ENCODE measurements at regions not wholly inside any gene's neighbourhood (a gene's known extent, or its start where the extent isn't known, plus 50 kb on each side); places are given as distances from the start of the nearest gene placed in this dataset.
A peak's percentile ranks its signal among the peaks of the same experiment; 100 is the strongest.

DNA sequence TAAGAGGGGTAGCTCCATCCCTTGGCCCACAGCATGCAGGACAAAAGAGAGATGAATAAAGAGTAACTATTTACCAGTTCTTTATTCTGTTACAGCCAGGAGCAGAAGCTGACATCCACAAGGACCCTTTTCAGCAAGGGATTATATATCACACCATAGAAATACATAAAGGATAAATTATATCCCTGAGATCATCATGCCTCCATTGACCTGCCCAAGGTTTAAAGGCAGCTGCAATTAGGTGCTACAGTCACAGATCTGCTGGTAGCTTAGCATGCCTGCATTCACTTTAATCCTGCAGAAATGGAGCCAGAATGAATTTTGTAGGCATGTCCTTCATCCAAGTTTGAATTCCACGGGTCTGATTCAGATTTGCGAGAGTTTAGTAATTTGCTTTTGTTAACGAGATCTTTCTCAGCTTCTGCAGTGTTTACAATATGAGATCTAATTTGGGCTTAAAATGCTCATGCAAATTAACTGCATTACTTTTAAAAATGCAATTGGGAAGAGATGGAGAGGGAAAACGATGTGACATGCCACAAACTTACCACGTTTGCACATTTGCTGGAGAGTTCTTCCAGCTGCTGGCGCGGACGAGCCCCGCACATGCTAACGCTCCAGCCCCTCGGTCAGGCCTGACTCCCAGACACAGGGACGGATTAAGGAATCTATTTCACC, 327.0 kb upstream of the NOCT start:
- ATAC-seq (no peak), DNase-seq (no peak)
- Mint-ChIP-seq H3K9me3 (ENCODE audit: insufficient read depth) (no peaks in the 10 kb centered on the region), H3K27me3 (ENCODE audit: low read depth) (no peaks in the 10 kb centered on the region), H3K36me3 (ENCODE audit: low read depth) (no peaks in the 10 kb centered on the region), H3K4me1 (ENCODE audit: low read depth) (no peaks in the 10 kb centered on the region), H3K4me3 (no peak overlapping the region), H3K27ac (no peak overlapping the region)
- ChIA-PET CTCF (interaction anchor here (0.5 kb wide), 1 partner anchor 318 kb away, joined by 3 read pairs; no protein-coding TSS in a partner anchor), POLR2A (no interaction called here)

DNA sequence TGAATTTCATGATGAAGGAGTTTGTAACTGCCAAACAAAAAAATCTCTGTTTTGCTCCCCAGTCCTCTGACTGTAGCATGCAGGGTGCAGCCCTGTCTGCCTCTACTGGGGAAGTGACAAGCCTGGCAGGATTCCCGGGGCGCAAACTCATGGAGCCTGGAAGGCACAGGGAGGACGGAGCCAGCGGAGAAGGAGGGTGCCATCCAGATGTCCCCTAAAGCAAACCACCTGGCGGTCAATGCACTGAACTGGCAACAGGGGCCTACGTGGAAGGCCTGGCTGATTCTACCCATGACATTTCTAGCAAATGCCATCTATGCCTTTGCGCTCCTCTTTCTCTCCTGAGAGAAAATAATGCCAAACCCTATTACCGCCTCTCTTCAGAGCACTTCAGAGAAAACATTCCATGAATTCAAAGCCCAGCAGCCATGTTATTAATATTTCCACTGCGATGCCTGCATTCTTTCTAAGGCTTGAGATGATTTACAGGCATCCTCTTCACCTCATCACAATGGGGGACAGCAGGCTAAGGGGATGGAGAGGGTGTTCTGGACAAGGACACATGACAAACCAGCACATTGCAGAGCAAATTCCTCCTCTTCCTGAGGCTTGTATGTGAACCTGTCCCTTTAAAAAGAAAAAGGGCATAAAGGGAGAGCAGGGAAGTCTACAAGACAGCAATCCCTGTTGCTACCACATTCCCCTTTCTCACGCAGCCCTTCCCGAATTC, 329.3 kb upstream of the NOCT start:
- H3K36me3 Mint-ChIP-seq (ENCODE audit: low read depth) = no peaks in the 10 kb centered on the region
- H3K9me3 Mint-ChIP-seq (ENCODE audit: insufficient read depth) = no peaks in the 10 kb centered on the region
- ATAC-seq = no peak
- H3K4me1 Mint-ChIP-seq (ENCODE audit: low read depth) = no peaks in the 10 kb centered on the region
- CTCF ChIA-PET = no interaction called here
- no peak for DNase-seq
- H3K27ac Mint-ChIP-seq = no peak overlapping the region
- H3K4me3 Mint-ChIP-seq = no peak overlapping the region
- peaks cover 7% of the 10 kb centered on the region for H3K27me3 Mint-ChIP-seq (ENCODE audit: low read depth)
- POLR2A ChIA-PET = no interaction called here

DNA sequence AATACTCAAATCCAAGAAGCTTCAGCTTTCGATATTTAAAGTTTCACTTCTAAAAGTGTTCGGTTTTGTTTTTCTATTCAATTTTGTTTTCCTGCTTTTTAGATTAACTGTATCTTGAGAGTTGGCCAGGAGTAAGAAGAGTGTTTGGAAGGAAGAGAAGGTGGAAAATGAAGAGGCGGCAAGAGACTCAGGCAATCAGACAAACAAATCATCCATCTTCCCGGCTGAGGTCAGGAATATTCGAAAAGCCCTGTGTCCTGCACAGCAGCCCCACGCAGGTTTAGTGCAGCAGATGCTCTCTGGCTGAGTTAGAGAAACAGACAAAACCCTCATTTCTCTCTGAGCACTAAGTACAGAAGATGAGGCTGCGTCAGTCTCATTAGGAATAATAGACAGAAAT, 330.3 kb upstream of the NOCT start:
- no peak for DNase-seq
- no peaks in the 10 kb centered on the region for H3K4me1 Mint-ChIP-seq (ENCODE audit: low read depth)
- ChIA-PET POLR2A (interaction anchor here (0.7 kb wide), 1 partner anchor 13 kb away, joined by 3 read pairs; no protein-coding TSS in a partner anchor), CTCF (no interaction called here)
- H3K9me3 Mint-ChIP-seq (ENCODE audit: insufficient read depth) = no peaks in the 10 kb centered on the region
- H3K4me3 Mint-ChIP-seq = no peak overlapping the region
- ATAC-seq = no peak
- H3K27ac Mint-ChIP-seq = no peak overlapping the region
- peaks cover 7% of the 10 kb centered on the region for H3K27me3 Mint-ChIP-seq (ENCODE audit: low read depth)
- no peaks in the 10 kb centered on the region for H3K36me3 Mint-ChIP-seq (ENCODE audit: low read depth)

DNA sequence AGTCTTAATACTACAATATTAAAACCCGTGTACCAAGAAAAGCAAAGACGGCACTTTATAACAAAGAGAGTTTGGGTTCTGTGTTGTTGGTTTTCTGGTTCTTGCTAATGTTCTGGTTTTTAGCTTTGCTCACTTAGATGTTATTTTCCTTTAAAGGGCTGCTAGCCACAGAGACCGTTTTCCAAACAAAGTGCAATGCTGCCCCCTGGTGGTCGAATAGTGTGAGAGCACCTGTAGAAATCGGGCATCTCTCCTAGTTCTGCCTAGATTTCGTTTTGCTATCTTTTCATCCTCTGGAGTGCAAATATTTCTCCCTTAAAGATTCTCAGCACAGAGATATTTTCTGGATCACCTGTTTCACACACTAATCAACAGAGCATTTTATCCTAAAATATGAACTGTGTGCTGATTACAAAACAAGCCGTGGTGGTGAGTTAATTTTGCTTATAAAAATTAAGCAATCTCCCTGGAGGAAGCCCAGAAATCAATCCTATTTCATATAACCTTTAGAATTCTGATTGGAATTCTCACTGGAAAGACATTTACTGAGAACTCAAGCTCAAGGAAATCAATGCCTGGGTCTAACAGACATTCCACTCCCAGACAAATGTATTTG, 334.5 kb upstream of the NOCT start:
- ATAC-seq = peak; percentile 51
- peaks cover 9% of the 10 kb centered on the region for H3K27me3 Mint-ChIP-seq (ENCODE audit: low read depth)
- POLR2A ChIA-PET = no interaction called here
- CTCF ChIA-PET = interaction anchor here (0.6 to 3.0 kb wide), 12 partner anchors 10 to 1764 kb away, joined by 3 to 13 read pairs (median 3); no protein-coding TSS in a partner anchor
- H3K9me3 Mint-ChIP-seq (ENCODE audit: insufficient read depth) = no peaks in the 10 kb centered on the region
- H3K4me3 Mint-ChIP-seq = no peak overlapping the region
- no peak overlapping the region for H3K27ac Mint-ChIP-seq
- peak; percentile 81 for DNase-seq
- H3K4me1 Mint-ChIP-seq (ENCODE audit: low read depth) = no peaks in the 10 kb centered on the region
- no peaks in the 10 kb centered on the region for H3K36me3 Mint-ChIP-seq (ENCODE audit: low read depth)

DNA sequence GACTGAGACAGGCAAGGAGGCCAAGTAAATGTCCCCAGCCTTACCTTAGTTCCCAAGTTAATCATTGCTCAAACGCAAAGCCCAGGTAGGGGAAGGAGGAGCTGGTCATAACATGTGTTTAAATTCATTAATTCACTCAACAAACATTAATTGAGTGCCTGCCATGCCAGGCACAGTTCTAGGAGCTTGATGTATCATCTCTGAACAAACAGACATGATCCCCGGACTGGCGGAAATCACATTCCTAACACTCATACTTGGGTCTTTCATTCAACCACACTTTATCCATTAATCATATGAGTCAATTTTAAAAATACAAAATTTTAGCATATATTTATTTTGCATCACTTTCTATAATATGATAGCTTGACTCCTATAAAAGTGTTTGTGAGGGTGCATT, 335.3 kb upstream of the NOCT start:
- DNase-seq = no peak
- CTCF ChIA-PET = interaction anchor here (0.6 to 3.0 kb wide), 11 partner anchors 9 to 1765 kb away, joined by 3 to 13 read pairs (median 3); no protein-coding TSS in a partner anchor
- no peak for ATAC-seq
- Mint-ChIP-seq H3K27me3 (ENCODE audit: low read depth) (peaks cover 9% of the 10 kb centered on the region), H3K36me3 (ENCODE audit: low read depth) (no peaks in the 10 kb centered on the region), H3K4me3 (no peak overlapping the region), H3K27ac (no peak overlapping the region), H3K9me3 (ENCODE audit: insufficient read depth) (no peaks in the 10 kb centered on the region), H3K4me1 (ENCODE audit: low read depth) (no peaks in the 10 kb centered on the region)
- POLR2A ChIA-PET = no interaction called here

DNA sequence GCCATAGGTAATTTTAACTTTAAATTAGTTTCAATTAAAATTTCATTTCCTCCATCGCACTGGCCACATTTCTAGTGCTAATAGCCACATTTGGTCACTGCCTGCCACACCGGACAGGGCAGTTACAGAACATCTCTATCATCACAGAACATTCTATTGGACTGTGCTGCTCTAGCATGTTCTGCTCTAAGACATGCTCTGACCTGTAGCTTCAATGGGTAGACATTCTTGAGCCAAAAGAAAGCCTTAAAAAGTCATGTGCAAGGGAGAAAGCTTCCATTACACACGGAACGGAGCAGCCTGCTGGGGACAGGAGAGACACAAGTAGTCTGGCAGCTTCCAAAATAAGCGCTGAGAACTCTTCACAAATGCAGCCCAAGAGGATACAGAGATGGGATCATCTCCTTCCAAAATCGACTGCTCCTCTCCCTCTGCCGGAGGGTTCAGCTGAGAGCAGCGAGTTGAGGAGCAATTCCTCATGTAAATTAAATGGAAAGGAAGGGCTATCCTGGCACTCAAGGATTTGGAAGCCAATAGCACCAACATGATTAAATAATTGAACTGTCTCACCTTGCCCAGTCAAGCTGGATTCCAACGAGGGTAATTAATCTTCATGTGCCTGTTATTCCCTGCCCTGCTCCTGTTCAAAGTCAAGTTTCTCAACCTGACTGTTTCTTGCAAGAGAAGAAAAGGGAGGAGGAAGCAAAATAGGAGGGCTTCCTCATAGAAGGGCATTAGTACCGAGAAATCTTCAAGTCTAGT, 336.4 kb upstream of the NOCT start:
- H3K27ac Mint-ChIP-seq = no peak overlapping the region
- DNase-seq (no peak), ATAC-seq (no peak)
- H3K4me1 Mint-ChIP-seq (ENCODE audit: low read depth) = no peaks in the 10 kb centered on the region
- H3K36me3 Mint-ChIP-seq (ENCODE audit: low read depth) = no peaks in the 10 kb centered on the region
- CTCF ChIA-PET = interaction anchor here (3.0 kb wide), 1 partner anchor 643 kb away, joined by 10 read pairs; no protein-coding TSS in a partner anchor
- peaks cover 9% of the 10 kb centered on the region for H3K27me3 Mint-ChIP-seq (ENCODE audit: low read depth)
- POLR2A ChIA-PET = no interaction called here
- H3K4me3 Mint-ChIP-seq = no peak overlapping the region
- H3K9me3 Mint-ChIP-seq (ENCODE audit: insufficient read depth) = no peaks in the 10 kb centered on the region

DNA sequence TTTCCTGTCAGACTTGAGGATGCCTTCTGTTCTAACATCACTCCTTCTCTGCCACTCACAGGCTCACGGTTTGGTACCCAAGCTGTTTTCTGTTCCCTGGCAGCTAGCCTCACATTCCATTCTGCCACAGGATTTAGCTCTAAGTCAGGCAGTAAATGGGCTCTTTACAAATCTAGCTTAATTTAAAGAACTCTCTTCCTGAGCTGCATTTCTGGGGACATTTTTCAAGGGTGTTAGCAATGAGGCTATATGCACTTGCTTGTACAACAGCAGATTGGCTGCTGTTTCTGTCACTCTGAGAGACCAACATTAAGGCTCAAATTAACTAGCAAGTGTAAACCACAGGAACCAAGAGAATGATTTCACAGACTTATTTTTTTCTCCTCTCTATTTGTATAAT, 337.8 kb upstream of the NOCT start:
- H3K9me3 Mint-ChIP-seq (ENCODE audit: insufficient read depth) = no peaks in the 10 kb centered on the region
- POLR2A ChIA-PET = no interaction called here
- H3K4me3 Mint-ChIP-seq = no peak overlapping the region
- H3K4me1 Mint-ChIP-seq (ENCODE audit: low read depth) = no peaks in the 10 kb centered on the region
- no peak overlapping the region for H3K27ac Mint-ChIP-seq
- DNase-seq = no peak
- peaks cover 7% of the 10 kb centered on the region for H3K27me3 Mint-ChIP-seq (ENCODE audit: low read depth)
- ATAC-seq = no peak
- CTCF ChIA-PET = no interaction called here
- no peaks in the 10 kb centered on the region for H3K36me3 Mint-ChIP-seq (ENCODE audit: low read depth)

DNA sequence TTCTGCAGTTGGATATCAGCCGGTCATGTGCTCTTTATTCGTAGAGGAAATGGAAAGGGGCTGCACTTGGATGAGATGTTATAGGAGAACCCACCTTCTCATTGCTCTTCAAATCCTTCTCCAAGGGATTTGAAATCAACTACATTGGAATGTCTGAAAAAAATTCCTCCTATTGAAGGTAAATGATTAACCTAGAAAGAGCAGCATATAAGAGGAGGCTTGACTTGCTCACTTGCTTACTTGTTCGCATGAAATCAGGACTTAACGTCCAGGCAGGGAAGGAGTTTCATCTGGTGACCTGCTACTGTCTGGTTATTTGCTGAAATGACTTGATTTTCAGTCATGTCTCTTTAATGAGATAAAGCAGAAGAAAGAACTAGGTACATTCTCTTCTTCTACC, 338.4 kb upstream of the NOCT start:
- H3K27ac Mint-ChIP-seq = no peak overlapping the region
- ATAC-seq = no peak
- CTCF ChIA-PET = no interaction called here
- POLR2A ChIA-PET = no interaction called here
- H3K9me3 Mint-ChIP-seq (ENCODE audit: insufficient read depth) = no peaks in the 10 kb centered on the region
- H3K36me3 Mint-ChIP-seq (ENCODE audit: low read depth) = no peaks in the 10 kb centered on the region
- peaks cover 4% of the 10 kb centered on the region for H3K27me3 Mint-ChIP-seq (ENCODE audit: low read depth)
- no peaks in the 10 kb centered on the region for H3K4me1 Mint-ChIP-seq (ENCODE audit: low read depth)
- DNase-seq = no peak
- H3K4me3 Mint-ChIP-seq = no peak overlapping the region

DNA sequence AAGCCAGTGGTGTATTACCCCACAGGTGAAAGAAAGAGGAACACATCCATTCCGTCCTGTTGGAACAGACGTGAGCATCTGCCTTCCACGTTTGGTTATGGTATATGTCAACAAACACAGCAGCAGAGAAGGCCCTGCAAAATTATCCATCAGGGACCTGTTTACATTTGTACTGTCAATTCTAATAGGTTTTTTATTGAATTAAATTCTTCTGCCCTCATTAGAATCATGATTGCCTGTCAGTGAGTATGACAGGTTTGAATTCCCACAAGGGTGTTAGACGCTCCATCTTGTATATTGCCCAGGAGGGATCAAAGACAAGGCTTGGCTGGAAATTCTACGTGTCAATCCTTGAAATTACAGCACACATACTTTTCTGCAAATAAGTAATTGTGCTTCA, 339.9 kb upstream of the NOCT start:
- H3K9me3 Mint-ChIP-seq (ENCODE audit: insufficient read depth) = no peaks in the 10 kb centered on the region
- CTCF ChIA-PET = no interaction called here
- H3K36me3 Mint-ChIP-seq (ENCODE audit: low read depth) = no peaks in the 10 kb centered on the region
- POLR2A ChIA-PET = no interaction called here
- no peaks in the 10 kb centered on the region for H3K4me1 Mint-ChIP-seq (ENCODE audit: low read depth)
- H3K4me3 Mint-ChIP-seq = no peak overlapping the region
- no peak overlapping the region for H3K27ac Mint-ChIP-seq
- DNase-seq = no peak
- H3K27me3 Mint-ChIP-seq (ENCODE audit: low read depth) = peaks cover 2% of the 10 kb centered on the region
- ATAC-seq = no peak

DNA sequence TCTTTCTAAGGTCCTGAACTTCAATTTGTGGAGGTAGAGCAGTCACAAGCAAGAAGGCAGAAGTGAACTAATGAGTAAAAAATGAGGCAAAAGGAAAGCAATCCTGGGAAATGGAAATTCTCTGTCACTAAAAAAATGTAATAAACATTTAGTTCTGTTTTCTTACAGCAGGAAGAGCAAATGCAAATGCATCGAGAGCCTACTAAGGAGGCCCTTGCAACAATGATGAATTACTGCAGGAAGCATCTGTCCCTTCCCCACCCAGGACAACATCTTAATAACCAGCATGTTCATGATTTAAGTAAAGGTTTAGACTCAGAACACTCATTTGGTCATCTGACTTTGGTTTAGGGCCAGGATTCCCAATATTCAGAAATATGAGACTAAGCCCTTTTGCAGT, 341.4 kb upstream of the NOCT start:
- H3K9me3 Mint-ChIP-seq (ENCODE audit: insufficient read depth) = no peaks in the 10 kb centered on the region
- peaks cover 2% of the 10 kb centered on the region for H3K27me3 Mint-ChIP-seq (ENCODE audit: low read depth)
- ChIA-PET POLR2A (no interaction called here), CTCF (no interaction called here)
- no peak overlapping the region for H3K4me3 Mint-ChIP-seq
- H3K36me3 Mint-ChIP-seq (ENCODE audit: low read depth) = no peaks in the 10 kb centered on the region
- ATAC-seq (no peak), DNase-seq (no peak)
- no peaks in the 10 kb centered on the region for H3K4me1 Mint-ChIP-seq (ENCODE audit: low read depth)
- H3K27ac Mint-ChIP-seq = no peak overlapping the region

DNA sequence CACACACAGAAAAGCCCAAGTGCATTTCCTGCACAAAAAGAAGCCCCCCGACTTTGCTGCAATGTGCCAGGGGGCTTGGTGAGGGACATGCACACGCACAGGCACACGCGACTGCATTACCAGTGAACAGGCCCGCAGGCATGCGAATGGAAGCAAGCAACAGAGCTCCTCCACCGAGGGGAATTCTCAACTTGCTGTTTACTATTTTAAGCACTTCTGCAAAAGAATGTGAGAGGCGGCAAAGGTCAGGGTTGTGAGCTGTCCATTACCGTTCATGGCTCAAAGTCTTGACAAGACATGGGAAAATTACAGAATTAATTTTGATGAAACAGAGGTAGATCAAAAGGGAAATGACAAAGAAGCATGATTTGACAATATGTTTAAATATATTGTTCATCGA, 342.5 kb upstream of the NOCT start:
- no peaks in the 10 kb centered on the region for H3K36me3 Mint-ChIP-seq (ENCODE audit: low read depth)
- no peak overlapping the region for H3K4me3 Mint-ChIP-seq
- peaks cover 2% of the 10 kb centered on the region for H3K27me3 Mint-ChIP-seq (ENCODE audit: low read depth)
- H3K4me1 Mint-ChIP-seq (ENCODE audit: low read depth) = no peaks in the 10 kb centered on the region
- no peak overlapping the region for H3K27ac Mint-ChIP-seq
- ChIA-PET POLR2A (no interaction called here), CTCF (no interaction called here)
- no peaks in the 10 kb centered on the region for H3K9me3 Mint-ChIP-seq (ENCODE audit: insufficient read depth)
- no peak for ATAC-seq
- no peak for DNase-seq

Measured in activated CD8-positive, alpha-beta T cell treated with anti-CD3 and anti-CD28 coated beads, Interleukin-2, amount 10 ng/mL, durations not matched to agents 7 days and 5 days (primary cell).